Neuron (in vitro differentiated cells): ENCODE measurements at regions not wholly inside any gene's neighbourhood (a gene's known extent, or its start where the extent isn't known, plus 50 kb on each side); places are given as distances from the start of the nearest gene placed in this dataset.

Source experiments
- H2AFZ ChIP-seq: one replicate; pipeline ENCODE4 v1.6.1; 2013; ENCODE audit warnings: low read depth, mild to moderate bottlenecking, inconsistent platforms, low read length, moderate library complexity
- H3K27me3 ChIP-seq: one replicate; pipeline ENCODE4 v1.6.1; 2013; ENCODE audit warnings: low read length; ENCODE audit not compliant: insufficient read depth
- H3K36me3 ChIP-seq: one replicate; pipeline ENCODE4 v1.6.1; 2013; ENCODE audit warnings: low read length; ENCODE audit not compliant: insufficient read depth
- H3K4me1 ChIP-seq: one replicate; pipeline ENCODE4 v1.6.1; 2013; ENCODE audit warnings: low read length; ENCODE audit not compliant: insufficient read depth
- H3K4me3 ChIP-seq: 2 replicates; pipeline ENCODE4 v1.5.1; 2013; ENCODE audit warnings: mild to moderate bottlenecking, low read length, moderate library complexity
- H3K9me3 ChIP-seq: one replicate; pipeline ENCODE4 v1.6.1; 2013; ENCODE audit warnings: low read length

DNA sequence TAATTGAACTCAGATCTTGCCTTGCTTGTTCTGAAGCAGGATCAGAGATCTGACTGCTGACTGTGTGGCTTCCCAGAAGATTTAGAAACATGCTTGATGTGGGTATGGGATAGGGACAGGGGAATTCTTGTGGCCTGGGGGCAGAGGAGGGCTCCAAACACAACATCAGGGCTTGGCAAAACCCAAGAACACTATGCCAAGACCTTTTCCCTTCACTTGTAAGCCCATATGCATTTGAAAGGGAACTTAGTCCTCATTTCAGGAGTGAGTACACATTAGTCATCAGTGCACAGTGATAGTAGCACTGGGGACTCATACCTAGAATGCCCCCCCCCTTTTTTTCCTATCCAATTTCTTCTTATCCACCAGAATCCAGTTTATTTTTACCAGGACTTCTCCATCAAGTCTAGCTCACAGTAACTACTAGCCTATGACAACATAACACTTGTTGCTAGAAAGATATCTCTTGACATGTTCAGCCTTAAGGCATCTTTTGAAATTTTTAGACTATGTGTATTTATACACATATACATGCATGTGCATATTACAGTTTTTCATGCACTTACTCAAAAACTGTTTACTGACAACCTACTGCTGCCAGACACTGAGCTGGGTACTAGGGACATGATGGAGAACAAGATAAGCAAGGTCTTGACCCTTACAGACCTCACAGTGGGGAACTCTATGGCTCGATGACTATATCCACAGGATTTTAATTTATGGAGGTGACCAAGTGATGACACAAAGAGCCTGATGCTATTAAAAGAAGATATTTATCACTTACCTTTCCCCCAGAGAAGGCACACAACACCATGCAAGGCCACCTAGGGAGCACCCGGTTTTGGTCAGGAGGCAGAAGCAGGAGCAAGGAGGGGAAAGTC, 158.3 kb upstream of the MAP3K1 start:
- Histone ChIP-seq H3K36me3 (no peaks in the 10 kb centered on the region), H3K4me3 (no peak overlapping the region), H3K4me1 (no peaks in the 10 kb centered on the region), H3K27me3 (no peaks in the 10 kb centered on the region), H2AFZ (no peak overlapping the region), H3K9me3 (no peaks in the 10 kb centered on the region)

DNA sequence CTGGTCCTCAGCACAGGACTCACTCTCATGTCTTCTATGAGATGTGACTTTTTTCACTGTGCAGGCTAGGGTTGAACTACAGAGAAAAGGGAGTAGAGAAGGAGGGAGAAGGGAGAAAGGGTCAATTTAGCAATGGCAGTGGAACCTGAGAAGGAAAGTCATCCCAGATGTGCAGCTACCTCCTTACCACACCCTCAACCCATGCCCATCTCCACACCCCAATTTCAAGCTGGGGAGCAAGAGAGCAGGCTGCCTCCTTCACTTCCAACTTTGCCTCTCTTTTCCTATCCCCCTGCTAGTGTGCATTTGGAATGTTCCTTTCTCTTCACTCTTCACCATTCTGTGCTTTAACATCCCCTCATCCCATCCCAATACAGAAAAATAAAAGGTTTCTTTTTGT, 163.5 kb upstream of the MAP3K1 start:
- Histone ChIP-seq H3K4me1 (no peaks in the 10 kb centered on the region), H3K9me3 (no peaks in the 10 kb centered on the region), H2AFZ (no peak overlapping the region), H3K27me3 (peaks cover 3% of the 10 kb centered on the region), H3K4me3 (no peak overlapping the region), H3K36me3 (no peaks in the 10 kb centered on the region)

DNA sequence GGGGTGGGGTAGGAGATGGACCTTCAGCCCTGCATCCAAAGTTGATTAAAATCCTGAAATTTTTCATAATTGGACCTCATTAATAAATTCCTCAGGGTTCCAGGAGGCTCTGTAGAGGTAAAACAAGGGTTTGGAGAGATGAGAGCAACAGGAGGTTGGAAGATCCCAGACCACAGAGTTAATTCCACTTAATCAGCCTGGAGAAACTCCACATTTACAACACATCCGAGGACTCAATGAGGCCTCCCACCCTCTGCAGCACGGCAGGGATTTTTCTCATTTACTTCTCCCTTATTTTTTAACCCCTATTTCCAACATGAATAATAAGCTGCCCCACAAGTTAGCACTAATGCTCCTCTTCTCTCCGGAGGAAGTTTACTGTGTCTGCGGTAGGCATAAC, 165.0 kb upstream of the MAP3K1 start:
- H3K9me3 ChIP-seq, result no peaks in the 10 kb centered on the region
- no peaks in the 10 kb centered on the region for H3K4me1 ChIP-seq
- no peak overlapping the region for H3K4me3 ChIP-seq
- H2AFZ ChIP-seq, result no peak overlapping the region
- H3K27me3 ChIP-seq, result peaks cover 3% of the 10 kb centered on the region
- H3K36me3 ChIP-seq, result no peaks in the 10 kb centered on the region

DNA sequence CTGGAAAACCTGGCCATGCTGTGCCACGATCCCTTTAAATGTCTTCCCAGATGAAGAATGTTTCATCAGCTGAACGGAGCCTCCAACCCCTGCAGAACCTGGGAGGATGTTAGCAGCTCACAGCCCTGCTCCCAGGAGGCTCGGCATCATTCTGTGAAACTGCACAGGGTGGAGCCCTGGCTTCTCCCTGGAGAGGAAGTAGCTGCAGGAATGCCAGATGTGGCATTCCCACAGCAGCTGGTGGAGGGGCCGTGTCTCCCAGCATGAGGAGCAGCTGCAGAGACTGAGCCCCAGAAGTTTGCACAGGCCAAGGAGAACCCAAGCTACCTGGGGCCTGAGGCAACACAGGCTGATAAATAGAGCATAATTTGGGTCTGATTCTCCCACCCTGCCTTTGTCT, 165.8 kb upstream of the MAP3K1 start:
- H3K4me3 ChIP-seq, result no peak overlapping the region
- no peaks in the 10 kb centered on the region for H3K4me1 ChIP-seq
- H3K36me3 ChIP-seq, result no peaks in the 10 kb centered on the region
- H3K27me3 ChIP-seq, result peaks cover 3% of the 10 kb centered on the region
- H3K9me3 ChIP-seq, result no peaks in the 10 kb centered on the region
- no peak overlapping the region for H2AFZ ChIP-seq

GRCh38 chr5:56648460-56649034, 166.8 kb upstream of the MAP3K1 start:
- no peak overlapping the region for H3K4me3 ChIP-seq
- no peak overlapping the region for H2AFZ ChIP-seq
- H3K9me3 ChIP-seq, result no peaks in the 10 kb centered on the region
- H3K27me3 ChIP-seq, result peaks cover 3% of the 10 kb centered on the region
- H3K4me1 ChIP-seq, result no peaks in the 10 kb centered on the region
- H3K36me3 ChIP-seq, result no peaks in the 10 kb centered on the region

GRCh38 chr5:56647099-56647850, 168.1 kb upstream of the MAP3K1 start:
- Histone ChIP-seq H2AFZ (no peak overlapping the region), H3K9me3 (no peaks in the 10 kb centered on the region), H3K27me3 (peaks cover 3% of the 10 kb centered on the region), H3K36me3 (no peaks in the 10 kb centered on the region), H3K4me1 (no peaks in the 10 kb centered on the region), H3K4me3 (no peak overlapping the region)

DNA sequence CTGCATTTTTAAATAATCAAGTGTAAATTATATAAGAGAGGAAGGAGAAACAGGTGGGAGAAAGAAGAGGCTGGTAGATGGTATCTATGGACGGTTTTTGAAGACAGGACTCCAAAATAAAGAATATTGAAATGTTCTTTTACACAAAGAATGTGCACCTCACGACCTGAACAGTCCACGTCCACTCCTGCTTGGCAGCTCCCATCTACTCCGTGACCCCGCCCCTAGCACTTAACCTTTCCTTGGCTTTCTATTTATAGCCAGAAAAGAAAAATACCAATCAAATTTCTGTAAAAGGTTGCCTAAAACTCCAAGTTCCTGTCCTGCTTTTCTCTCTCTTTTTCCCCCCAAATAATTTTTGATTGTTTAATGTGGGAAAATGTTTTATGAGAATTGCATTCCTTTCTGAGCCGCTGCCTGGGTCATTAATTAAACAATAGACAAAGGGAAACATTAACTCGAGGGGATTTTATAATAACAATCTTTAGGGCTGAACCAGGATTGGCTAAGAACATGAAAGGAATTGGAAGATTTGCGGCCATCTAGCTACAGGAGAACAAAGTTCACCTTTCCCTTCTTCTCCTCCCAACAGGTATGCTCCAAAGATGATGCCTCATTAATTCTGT, 173.6 kb upstream of the MAP3K1 start:
- Histone ChIP-seq H3K36me3 (no peaks in the 10 kb centered on the region), H3K9me3 (no peaks in the 10 kb centered on the region), H2AFZ (no peak overlapping the region), H3K27me3 (no peaks in the 10 kb centered on the region), H3K4me1 (peaks cover 6% of the 10 kb centered on the region), H3K4me3 (no peak overlapping the region)

- Histone ChIP-seq H3K36me3 (no peaks in the 10 kb centered on the region), H2AFZ (no peak overlapping the region), H3K27me3 (no peaks in the 10 kb centered on the region), H3K4me3 (no peak overlapping the region), H3K4me1 (peaks cover 6% of the 10 kb centered on the region), H3K9me3 (no peaks in the 10 kb centered on the region)
These were observed 174.5 kb upstream of the MAP3K1 start for GRCh38 chr5:56640763-56641406.

DNA sequence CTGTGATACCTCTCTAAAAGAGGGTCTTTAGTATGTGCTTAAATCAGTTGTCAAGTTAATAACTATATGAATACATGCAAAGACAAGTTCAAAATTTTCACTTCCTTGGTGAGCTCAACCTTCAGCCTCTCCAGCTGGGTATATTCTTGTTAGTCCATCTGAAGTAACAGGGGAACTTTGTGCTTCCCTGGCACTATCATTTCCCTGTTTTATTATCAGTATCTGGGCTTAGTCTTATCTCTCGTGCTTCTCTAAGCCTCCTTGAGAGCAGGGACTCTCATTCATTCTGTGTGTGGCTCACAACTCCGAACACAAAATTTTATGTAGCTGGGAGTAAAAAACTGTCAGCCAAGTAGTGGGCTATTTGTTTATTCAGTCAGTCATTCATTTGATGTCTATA, 175.9 kb upstream of the MAP3K1 start:
- Histone ChIP-seq H2AFZ (no peak overlapping the region), H3K9me3 (no peaks in the 10 kb centered on the region), H3K27me3 (no peaks in the 10 kb centered on the region), H3K4me3 (no peak overlapping the region), H3K36me3 (no peaks in the 10 kb centered on the region), H3K4me1 (peaks cover 6% of the 10 kb centered on the region)

GRCh38 chr5:56638768-56639238, 176.5 kb upstream of the MAP3K1 start:
- Histone ChIP-seq H3K4me1 (peaks cover 6% of the 10 kb centered on the region), H3K4me3 (no peak overlapping the region)

GRCh38 chr5:56638061-56638621, 177.2 kb upstream of the MAP3K1 start:
- Histone ChIP-seq H3K4me1 (peaks cover 6% of the 10 kb centered on the region), H3K9me3 (no peaks in the 10 kb centered on the region), H3K27me3 (no peaks in the 10 kb centered on the region), H3K36me3 (no peaks in the 10 kb centered on the region), H2AFZ (no peak overlapping the region), H3K4me3 (no peak overlapping the region)

More at GRCh38 chr5:56638768-56639238, 176.5 kb upstream of the MAP3K1 start:
- Histone ChIP-seq H2AFZ (no peak overlapping the region), H3K36me3 (no peaks in the 10 kb centered on the region), H3K27me3 (no peaks in the 10 kb centered on the region), H3K9me3 (no peaks in the 10 kb centered on the region)

DNA sequence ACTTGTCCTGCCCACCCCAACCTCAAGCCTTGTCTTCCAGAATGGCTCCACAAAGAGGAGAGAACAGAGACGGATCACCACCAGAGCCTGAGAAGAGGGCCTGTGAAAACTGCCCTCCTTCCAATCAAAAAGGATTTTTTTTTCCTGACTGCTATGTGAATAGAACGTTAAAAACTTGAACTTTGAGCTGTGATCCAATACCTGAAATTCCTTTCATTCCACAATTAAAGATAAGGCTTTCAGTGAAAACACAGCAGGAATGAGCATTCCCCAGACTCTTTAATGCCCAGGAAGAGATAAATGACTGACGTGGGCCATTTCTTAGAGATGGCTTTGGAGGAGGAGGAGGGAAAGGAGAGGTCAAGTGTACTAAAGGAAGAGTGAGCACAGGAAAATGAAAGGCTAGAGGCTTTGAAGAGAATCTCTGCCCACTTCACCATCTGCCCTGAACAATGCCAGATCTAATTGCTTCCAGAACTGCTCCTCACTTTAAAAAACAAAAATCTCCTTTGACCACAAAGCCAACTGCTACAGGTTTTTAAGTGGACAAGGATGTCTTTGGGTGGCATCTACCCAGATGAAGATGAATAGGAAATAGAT, 177.9 kb upstream of the MAP3K1 start:
- Histone ChIP-seq H3K4me1 (peaks cover 6% of the 10 kb centered on the region), H3K4me3 (no peak overlapping the region), H2AFZ (no peak overlapping the region), H3K27me3 (no peaks in the 10 kb centered on the region), H3K9me3 (no peaks in the 10 kb centered on the region), H3K36me3 (no peaks in the 10 kb centered on the region)
